ENCODE measurements at regions not wholly inside any gene's neighbourhood (a gene's known extent, or its start where the extent isn't known, plus 50 kb on each side); places are given as distances from the start of the nearest gene placed in this dataset.

DNA sequence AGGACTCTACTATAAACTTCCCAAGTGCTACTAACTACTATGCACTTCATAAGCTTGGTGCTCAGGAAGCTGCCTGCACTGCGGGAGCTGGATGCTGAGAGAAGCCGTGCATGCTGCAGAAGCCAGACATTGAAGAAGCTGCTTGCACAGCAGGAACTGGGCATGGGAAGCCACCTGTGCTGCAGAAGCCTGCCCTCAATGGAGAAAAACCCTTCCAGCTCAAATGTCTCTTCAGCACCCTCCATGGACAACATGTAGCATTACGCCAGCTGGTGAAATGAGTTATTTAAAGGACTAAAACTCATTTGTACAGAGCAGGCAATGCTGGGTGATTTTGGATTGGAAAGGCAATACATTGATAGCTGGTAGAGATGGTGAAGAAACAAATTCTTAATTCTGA lies 247.2 kb downstream of the KIF4B start (continued):
- TF ChIP-seq CHD7 (IDR thresholded peaks at IDR 0.05; ENCODE audit: insufficient replicate concordance, low read length): no peak
- TF ChIP-seq RAD21 (IDR thresholded peaks at IDR 0.05 in 1 of 2, conservative IDR thresholded peaks at IDR 0.05 in 1 of 2; ENCODE audit: low read depth in 2 of 2, low read length in 2 of 2): peak; percentile 78 to 87
- no peak for TF ChIP-seq FOSL1 (IDR thresholded peaks at IDR 0.05; ENCODE audit: insufficient read depth, low read depth, low read length)
- TF ChIP-seq SIRT6 (IDR thresholded peaks at IDR 0.05; ENCODE audit: low read length): no peak
- no peak for TF ChIP-seq SIN3A (conservative IDR thresholded peaks at IDR 0.05 in 1 of 2, IDR thresholded peaks at IDR 0.05 in 1 of 2; ENCODE audit: low read depth in 1 of 2, low read length in 2 of 2)
- TF ChIP-seq GABPA (IDR thresholded peaks at IDR 0.05; ENCODE audit: borderline replicate concordance, insufficient read depth, low read length): no peak
- no peak for TF ChIP-seq CHD1 (IDR thresholded peaks at IDR 0.05; ENCODE audit: low read depth, low read length)
- no peak for TF ChIP-seq TAF1 (IDR thresholded peaks at IDR 0.05; ENCODE audit: low read depth, low read length)
- TF ChIP-seq KDM1A (IDR thresholded peaks at IDR 0.05; ENCODE audit: borderline replicate concordance, low read length): no peak
- peak; percentile 45 for TF ChIP-seq CTBP2 (IDR thresholded peaks at IDR 0.05; ENCODE audit: borderline replicate concordance, insufficient read depth, insufficient read length, low read length)
- peak; percentile 63; the same call in 1 of the 2 replicates for TF ChIP-seq YY1 (IDR thresholded peaks at IDR 0.05; ENCODE audit: low read depth, low read length)
- no peak for TF ChIP-seq RFX5 (IDR thresholded peaks at IDR 0.05; ENCODE audit: borderline replicate concordance, low read depth, low read length)

Measured in H1 (cell line).